H1 (cell line): ENCODE measurements at regions not wholly inside any gene's neighbourhood (a gene's known extent, or its start where the extent isn't known, plus 50 kb on each side); places are given as distances from the start of the nearest gene placed in this dataset.

ENCODE experiments used
- KDM4A ChIP-seq: IDR thresholded peaks from one replicate; pipeline ENCODE4 v1.7.1; 2012; ENCODE audit warnings: low read depth, mild to moderate bottlenecking, moderate library complexity, low read length, inconsistent platforms; ENCODE audit not compliant: severe bottlenecking
- NRF1 ChIP-seq: IDR thresholded peaks from 2 replicates; pipeline ENCODE4 v1.6.1; 2011; ENCODE audit warnings: mild to moderate bottlenecking, low read depth, low read length, improper control_type of control experiment
- TAF1 ChIP-seq: IDR thresholded peaks from 2 replicates; pipeline ENCODE4 v1.6.1; 2011; ENCODE audit warnings: mild to moderate bottlenecking, low read depth, low read length
- TF ChIP-seq, protein P1 (sequence below): fragments of 300-600 bp; sonication (generic); IDR thresholded peaks from 2 replicates; pipeline ENCODE4 v1.7.1; 2012; ENCODE audit warnings: low read length, moderate library complexity, mild to moderate bottlenecking, inconsistent platforms; ENCODE audit not compliant: insufficient replicate concordance

DNA sequence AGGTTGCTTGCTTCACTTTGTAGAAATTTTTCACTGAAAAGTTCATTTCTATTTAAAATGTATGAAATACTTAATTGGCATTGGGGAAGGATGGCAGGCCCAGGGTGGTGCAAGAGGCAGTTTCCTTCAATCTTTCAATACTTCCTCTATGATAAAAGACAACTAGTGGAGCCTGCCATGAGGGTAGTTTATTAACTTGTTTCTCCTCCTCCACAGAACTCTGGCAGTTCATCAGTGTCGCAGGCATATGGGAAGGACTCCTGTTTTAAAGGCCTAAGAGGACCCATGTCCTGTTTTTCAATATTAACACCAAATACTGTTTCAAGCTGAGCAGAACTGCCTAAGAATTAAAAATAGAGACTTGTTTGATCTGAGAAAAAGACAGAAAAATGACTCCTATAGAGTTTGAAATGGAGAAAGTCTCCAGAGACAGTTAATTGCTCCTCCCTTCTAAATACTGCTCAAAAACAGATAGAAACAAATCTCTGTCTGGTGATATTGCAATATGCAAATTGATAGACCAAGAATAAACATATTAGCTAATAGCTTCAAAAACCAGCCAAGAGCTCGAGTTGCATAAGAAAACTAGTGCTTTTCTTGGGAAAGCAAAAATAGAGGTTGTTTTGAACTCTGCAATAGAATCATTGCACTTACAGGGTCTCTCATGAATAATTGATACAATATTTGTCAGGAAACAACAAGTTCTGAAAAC, 665.7 kb upstream of the SLC35B3 start (continued):
- TF ChIP-seq, protein P1, sequence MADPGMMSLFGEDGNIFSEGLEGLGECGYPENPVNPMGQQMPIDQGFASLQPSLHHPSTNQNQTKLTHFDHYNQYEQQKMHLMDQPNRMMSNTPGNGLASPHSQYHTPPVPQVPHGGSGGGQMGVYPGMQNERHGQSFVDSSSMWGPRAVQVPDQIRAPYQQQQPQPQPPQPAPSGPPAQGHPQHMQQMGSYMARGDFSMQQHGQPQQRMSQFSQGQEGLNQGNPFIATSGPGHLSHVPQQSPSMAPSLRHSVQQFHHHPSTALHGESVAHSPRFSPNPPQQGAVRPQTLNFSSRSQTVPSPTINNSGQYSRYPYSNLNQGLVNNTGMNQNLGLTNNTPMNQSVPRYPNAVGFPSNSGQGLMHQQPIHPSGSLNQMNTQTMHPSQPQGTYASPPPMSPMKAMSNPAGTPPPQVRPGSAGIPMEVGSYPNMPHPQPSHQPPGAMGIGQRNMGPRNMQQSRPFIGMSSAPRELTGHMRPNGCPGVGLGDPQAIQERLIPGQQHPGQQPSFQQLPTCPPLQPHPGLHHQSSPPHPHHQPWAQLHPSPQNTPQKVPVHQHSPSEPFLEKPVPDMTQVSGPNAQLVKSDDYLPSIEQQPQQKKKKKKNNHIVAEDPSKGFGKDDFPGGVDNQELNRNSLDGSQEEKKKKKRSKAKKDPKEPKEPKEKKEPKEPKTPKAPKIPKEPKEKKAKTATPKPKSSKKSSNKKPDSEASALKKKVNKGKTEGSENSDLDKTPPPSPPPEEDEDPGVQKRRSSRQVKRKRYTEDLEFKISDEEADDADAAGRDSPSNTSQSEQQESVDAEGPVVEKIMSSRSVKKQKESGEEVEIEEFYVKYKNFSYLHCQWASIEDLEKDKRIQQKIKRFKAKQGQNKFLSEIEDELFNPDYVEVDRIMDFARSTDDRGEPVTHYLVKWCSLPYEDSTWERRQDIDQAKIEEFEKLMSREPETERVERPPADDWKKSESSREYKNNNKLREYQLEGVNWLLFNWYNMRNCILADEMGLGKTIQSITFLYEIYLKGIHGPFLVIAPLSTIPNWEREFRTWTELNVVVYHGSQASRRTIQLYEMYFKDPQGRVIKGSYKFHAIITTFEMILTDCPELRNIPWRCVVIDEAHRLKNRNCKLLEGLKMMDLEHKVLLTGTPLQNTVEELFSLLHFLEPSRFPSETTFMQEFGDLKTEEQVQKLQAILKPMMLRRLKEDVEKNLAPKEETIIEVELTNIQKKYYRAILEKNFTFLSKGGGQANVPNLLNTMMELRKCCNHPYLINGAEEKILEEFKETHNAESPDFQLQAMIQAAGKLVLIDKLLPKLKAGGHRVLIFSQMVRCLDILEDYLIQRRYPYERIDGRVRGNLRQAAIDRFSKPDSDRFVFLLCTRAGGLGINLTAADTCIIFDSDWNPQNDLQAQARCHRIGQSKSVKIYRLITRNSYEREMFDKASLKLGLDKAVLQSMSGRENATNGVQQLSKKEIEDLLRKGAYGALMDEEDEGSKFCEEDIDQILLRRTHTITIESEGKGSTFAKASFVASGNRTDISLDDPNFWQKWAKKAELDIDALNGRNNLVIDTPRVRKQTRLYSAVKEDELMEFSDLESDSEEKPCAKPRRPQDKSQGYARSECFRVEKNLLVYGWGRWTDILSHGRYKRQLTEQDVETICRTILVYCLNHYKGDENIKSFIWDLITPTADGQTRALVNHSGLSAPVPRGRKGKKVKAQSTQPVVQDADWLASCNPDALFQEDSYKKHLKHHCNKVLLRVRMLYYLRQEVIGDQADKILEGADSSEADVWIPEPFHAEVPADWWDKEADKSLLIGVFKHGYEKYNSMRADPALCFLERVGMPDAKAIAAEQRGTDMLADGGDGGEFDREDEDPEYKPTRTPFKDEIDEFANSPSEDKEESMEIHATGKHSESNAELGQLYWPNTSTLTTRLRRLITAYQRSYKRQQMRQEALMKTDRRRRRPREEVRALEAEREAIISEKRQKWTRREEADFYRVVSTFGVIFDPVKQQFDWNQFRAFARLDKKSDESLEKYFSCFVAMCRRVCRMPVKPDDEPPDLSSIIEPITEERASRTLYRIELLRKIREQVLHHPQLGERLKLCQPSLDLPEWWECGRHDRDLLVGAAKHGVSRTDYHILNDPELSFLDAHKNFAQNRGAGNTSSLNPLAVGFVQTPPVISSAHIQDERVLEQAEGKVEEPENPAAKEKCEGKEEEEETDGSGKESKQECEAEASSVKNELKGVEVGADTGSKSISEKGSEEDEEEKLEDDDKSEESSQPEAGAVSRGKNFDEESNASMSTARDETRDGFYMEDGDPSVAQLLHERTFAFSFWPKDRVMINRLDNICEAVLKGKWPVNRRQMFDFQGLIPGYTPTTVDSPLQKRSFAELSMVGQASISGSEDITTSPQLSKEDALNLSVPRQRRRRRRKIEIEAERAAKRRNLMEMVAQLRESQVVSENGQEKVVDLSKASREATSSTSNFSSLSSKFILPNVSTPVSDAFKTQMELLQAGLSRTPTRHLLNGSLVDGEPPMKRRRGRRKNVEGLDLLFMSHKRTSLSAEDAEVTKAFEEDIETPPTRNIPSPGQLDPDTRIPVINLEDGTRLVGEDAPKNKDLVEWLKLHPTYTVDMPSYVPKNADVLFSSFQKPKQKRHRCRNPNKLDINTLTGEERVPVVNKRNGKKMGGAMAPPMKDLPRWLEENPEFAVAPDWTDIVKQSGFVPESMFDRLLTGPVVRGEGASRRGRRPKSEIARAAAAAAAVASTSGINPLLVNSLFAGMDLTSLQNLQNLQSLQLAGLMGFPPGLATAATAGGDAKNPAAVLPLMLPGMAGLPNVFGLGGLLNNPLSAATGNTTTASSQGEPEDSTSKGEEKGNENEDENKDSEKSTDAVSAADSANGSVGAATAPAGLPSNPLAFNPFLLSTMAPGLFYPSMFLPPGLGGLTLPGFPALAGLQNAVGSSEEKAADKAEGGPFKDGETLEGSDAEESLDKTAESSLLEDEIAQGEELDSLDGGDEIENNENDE = no peak
- TF ChIP-seq TAF1 (no peak), NRF1 (no peak), KDM4A (no peak)
